Stomach (tissue), 8 donors: ENCODE measurements at regions not wholly inside any gene's neighbourhood (a gene's known extent, or its start where the extent isn't known, plus 50 kb on each side); places are given as distances from the start of the nearest gene placed in this dataset.

Experiments used
- DNase-seq, 2 donors: peaks; one replicate each; pipeline versions ENCODE4 v3.0.0 to v3.0.0-alpha.2; 2013 to 2019
- H3K27ac ChIP-seq, 5 donors: fragments of 200-600 bp in 4 of 5; sonication (generic) in 4 of 5; one replicate each; pipeline ENCODE4 v1.5.1; 2013 to 2019; ENCODE audit warnings: mild to moderate bottlenecking in 1 of 5, moderate library complexity in 1 of 5
- H3K27me3 ChIP-seq, 3 donors: fragments of 200-600 bp; sonication (generic); one replicate each; pipeline ENCODE4 v1.5.1; 2017 to 2019; ENCODE audit warnings: mixed run types in 1 of 3
- H3K36me3 ChIP-seq, 4 donors: fragments of 200-600 bp; sonication (generic); 1 replicate in 3 of 4; 2 replicates in 1 of 4; pipeline ENCODE4 v1.5.1; 2016 to 2019
- H3K4me1 ChIP-seq, 4 donors: fragments of 200-600 bp; sonication (generic); one replicate each; pipeline ENCODE4 v1.5.1; 2016 to 2019
- H3K4me3 ChIP-seq, 4 donors: fragments of 200-600 bp; sonication (generic) in 3 of 4; one replicate each; pipeline ENCODE4 v1.5.1; 2016 to 2019; ENCODE audit warnings: mild to moderate bottlenecking in 1 of 4
- H3K9me3 ChIP-seq, 4 donors: fragments of 200-600 bp; sonication (generic); one replicate each; pipeline ENCODE4 v1.5.1; 2016 to 2019
- EP300 ChIP-seq: sonication (generic); formaldehyde crosslinking; IDR thresholded peaks from one replicate; pipeline ENCODE4 v1.6.1; 2017; ENCODE audit warnings: antibody characterized with exemption
- POLR2A ChIP-seq, 4 donors: fragments of 450-650 bp; IDR thresholded peaks; one replicate each; pipeline ENCODE4 v1.6.1; 2016; ENCODE audit warnings: antibody characterized with exemption in 4 of 4, control low read depth in 2 of 4, mild to moderate bottlenecking in 1 of 4, moderate library complexity in 1 of 4
- POLR2AphosphoS5 ChIP-seq, 3 donors: sonication (generic); formaldehyde crosslinking; IDR thresholded peaks; one replicate each; pipeline ENCODE4 v1.6.1; 2016; ENCODE audit warnings: antibody characterized with exemption in 3 of 3
- WGBS, 5 donors: extraction: QIAGEN DNeasy Blood & Tissue Kit in 3 of 5; methylation state at CpG; one replicate each; pipeline versions ENCODE4 v1.1.5 to v1.1.7; 2013 to 2018; 5-methylcytosine and 5-hydroxymethylcytosine counted together
- intact Hi-C: fragments of 100-400 bp; cut with DNase I; formaldehyde crosslinking; loops from one replicate; pipeline ENCODE4 v1.15.1; 2023; ENCODE audit warnings: low total_unique reads
- TF ChIP-seq, protein P1 (sequence below), 7 experiments: fragments of 450-650 bp in 4 of 7; fragments of 200-600 bp in 3 of 7; sonication (generic) in 3 of 7; IDR thresholded peaks; one replicate each; pipeline ENCODE4 v1.5.1; 2016 to 2019; ENCODE audit warnings: antibody characterized with exemption in 7 of 7, control low read depth in 2 of 7, mild to moderate bottlenecking in 1 of 7
- donor health status: healthy with polysubstance abuse.
- donor health status: Bipolar disorder and iron deficiency.
- donor health status: healthy.

DNA sequence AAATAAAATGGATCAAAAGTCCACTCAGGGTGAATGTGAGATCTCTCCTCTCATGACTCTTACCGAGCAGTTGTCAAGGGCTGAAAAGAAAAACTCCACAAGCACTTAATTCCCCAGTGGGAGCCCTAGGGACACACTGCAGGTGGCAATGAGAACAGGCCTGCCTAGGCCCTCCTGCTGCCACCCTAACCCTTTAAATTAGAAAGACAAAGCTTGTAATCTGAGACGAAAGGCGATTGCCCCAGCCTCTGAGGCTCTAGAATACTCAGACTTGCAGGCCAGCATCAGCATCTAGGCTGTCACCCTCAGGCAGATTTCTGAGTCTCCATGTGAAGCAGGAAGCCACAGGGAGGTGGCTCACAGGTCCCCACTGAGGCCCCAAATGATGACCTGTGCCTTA, 457.0 kb upstream of the MYT1L start:
- no peak overlapping the region for H3K4me3 ChIP-seq
- no peaks in the 10 kb centered on the region for H3K36me3 ChIP-seq
- H3K4me1 ChIP-seq, result no peaks in the 10 kb centered on the region
- no peaks in the 10 kb centered on the region for H3K9me3 ChIP-seq
- TF ChIP-seq POLR2A (IDR thresholded peaks at IDR 0.05) (no peak), EP300 (no peak), POLR2AphosphoS5 (IDR thresholded peaks at IDR 0.05) (no peak)
- TF ChIP-seq, protein P1, sequence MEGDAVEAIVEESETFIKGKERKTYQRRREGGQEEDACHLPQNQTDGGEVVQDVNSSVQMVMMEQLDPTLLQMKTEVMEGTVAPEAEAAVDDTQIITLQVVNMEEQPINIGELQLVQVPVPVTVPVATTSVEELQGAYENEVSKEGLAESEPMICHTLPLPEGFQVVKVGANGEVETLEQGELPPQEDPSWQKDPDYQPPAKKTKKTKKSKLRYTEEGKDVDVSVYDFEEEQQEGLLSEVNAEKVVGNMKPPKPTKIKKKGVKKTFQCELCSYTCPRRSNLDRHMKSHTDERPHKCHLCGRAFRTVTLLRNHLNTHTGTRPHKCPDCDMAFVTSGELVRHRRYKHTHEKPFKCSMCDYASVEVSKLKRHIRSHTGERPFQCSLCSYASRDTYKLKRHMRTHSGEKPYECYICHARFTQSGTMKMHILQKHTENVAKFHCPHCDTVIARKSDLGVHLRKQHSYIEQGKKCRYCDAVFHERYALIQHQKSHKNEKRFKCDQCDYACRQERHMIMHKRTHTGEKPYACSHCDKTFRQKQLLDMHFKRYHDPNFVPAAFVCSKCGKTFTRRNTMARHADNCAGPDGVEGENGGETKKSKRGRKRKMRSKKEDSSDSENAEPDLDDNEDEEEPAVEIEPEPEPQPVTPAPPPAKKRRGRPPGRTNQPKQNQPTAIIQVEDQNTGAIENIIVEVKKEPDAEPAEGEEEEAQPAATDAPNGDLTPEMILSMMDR (IDR thresholded peaks at IDR 0.05), result no peak
- no peak for DNase-seq
- intact Hi-C loops, result no loop called here
- H3K27me3 ChIP-seq, result peaks cover 0 to 7% (median 3%) of the 10 kb centered on the region in 3 donors
- whole genome bisulfite sequencing, 5 donors, result 40 to 55% (median 41%) methylated on average over 3 of the region's 3 CpGs
- H3K27ac ChIP-seq, result no peak overlapping the region

DNA sequence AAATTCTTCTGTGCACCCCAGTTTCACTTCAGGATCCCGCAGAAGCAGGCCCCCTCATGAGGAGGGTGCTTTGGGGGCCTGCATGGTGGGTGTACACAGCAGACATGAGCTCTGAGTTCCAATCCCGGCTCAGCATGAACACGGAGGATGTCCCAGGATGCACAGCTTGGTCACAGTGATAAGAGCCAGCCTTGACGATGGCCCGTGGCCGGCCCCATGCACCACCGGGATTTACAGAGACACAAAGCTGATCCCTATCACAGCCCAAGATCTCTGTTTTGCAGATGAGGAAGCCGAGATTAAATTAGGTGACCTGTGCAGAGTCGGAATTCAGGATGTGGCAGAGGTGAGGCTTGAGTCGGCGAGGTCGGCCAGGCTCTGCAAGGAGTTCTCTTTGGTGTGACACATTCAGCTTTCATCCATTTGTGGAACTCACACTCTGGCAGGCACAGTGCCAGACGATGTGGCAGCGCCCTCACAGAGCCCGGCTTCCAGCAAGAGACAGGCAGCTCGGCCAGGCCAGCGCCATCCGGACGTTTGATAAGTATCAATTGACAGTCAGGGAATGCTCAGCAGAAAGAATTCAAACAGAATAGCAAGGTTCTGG, 456.3 kb upstream of the MYT1L start:
- Histone ChIP-seq H3K4me1 (no peaks in the 10 kb centered on the region), H3K27me3 (peaks cover 0 to 7% (median 3%) of the 10 kb centered on the region in 3 donors), H3K27ac (no peak overlapping the region), H3K4me3 (no peak overlapping the region), H3K9me3 (no peaks in the 10 kb centered on the region), H3K36me3 (no peaks in the 10 kb centered on the region)
- WGBS, 5 donors, result 72 to 78% (median 74%) methylated on average over 18 to 19 of the region's 19 CpGs
- intact Hi-C loops, result no loop called here
- DNase-seq, result no peak
- no peak for TF ChIP-seq POLR2AphosphoS5 (IDR thresholded peaks at IDR 0.05)
- TF ChIP-seq, protein P1 (IDR thresholded peaks at IDR 0.05), result no peak
- no peak for TF ChIP-seq POLR2A (IDR thresholded peaks at IDR 0.05)
- no peak for TF ChIP-seq EP300

DNA sequence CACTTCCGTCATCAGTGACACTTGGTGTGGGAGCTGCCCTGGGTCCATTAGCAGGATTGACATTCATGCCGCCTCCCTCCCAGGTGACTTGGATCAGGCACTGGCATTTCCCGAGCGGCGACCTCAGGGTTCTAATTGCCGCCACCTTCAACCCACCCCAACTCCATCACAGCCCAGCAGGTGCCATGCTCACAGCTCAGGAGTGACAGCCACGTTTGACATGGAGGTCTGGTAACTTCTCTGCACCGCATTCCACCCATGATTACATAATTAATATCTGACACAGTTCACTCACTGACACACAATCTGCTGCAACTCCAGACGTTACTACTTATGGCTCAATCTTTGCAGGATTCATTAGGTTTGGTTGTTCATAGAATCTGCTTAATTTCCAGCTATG, 450.9 kb upstream of the MYT1L start:
- Histone ChIP-seq H3K4me3 (no peak overlapping the region), H3K9me3 (peaks cover 0 to 18% (median 8%) of the 10 kb centered on the region in 4 donors), H3K4me1 (no peaks in the 10 kb centered on the region), H3K27ac (no peak overlapping the region), H3K27me3 (peaks cover 0 to 7% (median 3%) of the 10 kb centered on the region in 3 donors), H3K36me3 (no peaks in the 10 kb centered on the region)
- WGBS, 5 donors, result 66 to 79% (median 69%) methylated on average over 9 of the region's 9 CpGs
- intact Hi-C loops, result no loop called here
- no peak for DNase-seq
- TF ChIP-seq, protein P1 (IDR thresholded peaks at IDR 0.05), result no peak
- TF ChIP-seq POLR2A (IDR thresholded peaks at IDR 0.05) (no peak), EP300 (no peak), POLR2AphosphoS5 (IDR thresholded peaks at IDR 0.05) (no peak)

DNA sequence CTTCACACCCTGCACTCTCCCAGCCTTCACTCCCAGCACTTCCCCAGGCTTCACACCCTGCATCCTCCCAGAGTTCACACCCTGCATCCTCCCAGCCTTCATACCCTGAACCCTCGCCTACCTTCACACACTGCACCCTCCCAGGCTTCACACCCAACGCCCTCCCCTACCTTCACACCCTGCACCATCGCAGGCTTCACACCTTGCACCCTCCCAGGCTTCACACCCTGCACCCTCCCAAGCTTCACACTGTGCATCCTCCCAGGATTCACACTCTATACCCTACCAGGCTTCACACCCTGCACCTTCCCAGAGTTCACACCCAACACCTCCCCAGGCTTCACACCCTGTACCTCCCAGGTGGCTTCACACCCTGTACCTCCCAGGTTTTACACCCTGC, 448.7 kb upstream of the MYT1L start:
- peaks cover 0 to 7% (median 3%) of the 10 kb centered on the region in 3 donors for H3K27me3 ChIP-seq
- 49 to 67% (median 55%) methylated on average over 3 of the region's 3 CpGs for WGBS, 5 donors

More for the DNA sequence above, 448.7 kb upstream of the MYT1L start:
- Histone ChIP-seq H3K36me3 (no peaks in the 10 kb centered on the region), H3K4me3 (no peak overlapping the region), H3K27ac (no peak overlapping the region), H3K4me1 (no peaks in the 10 kb centered on the region), H3K9me3 (peaks cover 0 to 18% (median 8%) of the 10 kb centered on the region in 4 donors)
- TF ChIP-seq, protein P1 (IDR thresholded peaks at IDR 0.05), result no peak
- TF ChIP-seq POLR2AphosphoS5 (IDR thresholded peaks at IDR 0.05) (no peak), POLR2A (IDR thresholded peaks at IDR 0.05) (no peak), EP300 (no peak)
- DNase-seq, result no peak
- intact Hi-C loops, result no loop called here
